ENCODE measurements at regions not wholly inside any gene's neighbourhood (a gene's known extent, or its start where the extent isn't known, plus 50 kb on each side); places are given as distances from the start of the nearest gene placed in this dataset.

DNA sequence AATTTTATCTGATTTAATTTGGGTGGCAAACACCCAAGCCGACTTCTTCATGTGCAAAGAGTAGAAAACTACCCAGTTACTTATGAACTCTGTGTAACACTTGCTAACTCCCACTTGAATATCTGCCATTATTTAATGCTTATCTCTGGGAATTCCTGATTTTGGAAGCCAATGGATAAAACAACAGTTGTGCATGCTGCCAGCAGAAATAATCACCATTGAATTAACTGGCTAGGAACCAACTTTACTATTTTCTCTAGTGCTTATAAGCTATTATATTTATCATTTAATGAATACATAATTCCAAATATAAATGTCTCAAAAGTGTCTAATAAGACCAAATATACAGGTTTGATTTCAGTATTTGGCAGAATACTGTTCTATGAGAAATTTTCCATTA lies 85.7 kb downstream of the IZUMO3 start:
- ATAC-seq: no peak
- TF ChIP-seq MZF1 (CRISPR knock-in tag; IDR thresholded peaks at IDR 0.05; ENCODE audit: borderline replicate concordance): no peak
- no peak for TF ChIP-seq CC2D1A (CRISPR knock-in tag; IDR thresholded peaks at IDR 0.05)
- no peak for TF ChIP-seq ZNF773 (CRISPR knock-in tag; IDR thresholded peaks at IDR 0.05; ENCODE audit: borderline replicate concordance)
- TF ChIP-seq POLR2A (IDR thresholded peaks at IDR 0.05; ENCODE audit: insufficient read depth in 1 of 2, low read depth in 2 of 2, low read length in 2 of 2): no peak
- TF ChIP-seq ZSCAN22 (CRISPR knock-in tag; IDR thresholded peaks at IDR 0.05): no peak
- TF ChIP-seq, protein P1, sequence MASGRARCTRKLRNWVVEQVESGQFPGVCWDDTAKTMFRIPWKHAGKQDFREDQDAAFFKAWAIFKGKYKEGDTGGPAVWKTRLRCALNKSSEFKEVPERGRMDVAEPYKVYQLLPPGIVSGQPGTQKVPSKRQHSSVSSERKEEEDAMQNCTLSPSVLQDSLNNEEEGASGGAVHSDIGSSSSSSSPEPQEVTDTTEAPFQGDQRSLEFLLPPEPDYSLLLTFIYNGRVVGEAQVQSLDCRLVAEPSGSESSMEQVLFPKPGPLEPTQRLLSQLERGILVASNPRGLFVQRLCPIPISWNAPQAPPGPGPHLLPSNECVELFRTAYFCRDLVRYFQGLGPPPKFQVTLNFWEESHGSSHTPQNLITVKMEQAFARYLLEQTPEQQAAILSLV (CRISPR knock-in tag; IDR thresholded peaks at IDR 0.05; ENCODE audit: borderline replicate concordance): no peak
- TF ChIP-seq HNF4G (IDR thresholded peaks at IDR 0.05; ENCODE audit: borderline replicate concordance, low read depth, low read length): no peak
- no peak for TF ChIP-seq HNF4G (CRISPR knock-in tag; IDR thresholded peaks at IDR 0.05; ENCODE audit: borderline replicate concordance, low read depth)
- TF ChIP-seq TBL1XR1 (IDR thresholded peaks at IDR 0.05; ENCODE audit: borderline replicate concordance, low read length, partially characterized antibody): no peak
- TF ChIP-seq FOXA1 (IDR thresholded peaks at IDR 0.05): no peak
- TF ChIP-seq FOXA1 (CRISPR knock-in tag; IDR thresholded peaks at IDR 0.05): no peak
- no peak for TF ChIP-seq GTF2F1 (IDR thresholded peaks at IDR 0.05; ENCODE audit: low read length)
- no peak for TF ChIP-seq HDAC2 (CRISPR knock-in tag; IDR thresholded peaks at IDR 0.05)
- no peak for TF ChIP-seq ZFP37 (CRISPR knock-in tag; IDR thresholded peaks at IDR 0.05; ENCODE audit: borderline replicate concordance)
- TF ChIP-seq, protein P2, sequence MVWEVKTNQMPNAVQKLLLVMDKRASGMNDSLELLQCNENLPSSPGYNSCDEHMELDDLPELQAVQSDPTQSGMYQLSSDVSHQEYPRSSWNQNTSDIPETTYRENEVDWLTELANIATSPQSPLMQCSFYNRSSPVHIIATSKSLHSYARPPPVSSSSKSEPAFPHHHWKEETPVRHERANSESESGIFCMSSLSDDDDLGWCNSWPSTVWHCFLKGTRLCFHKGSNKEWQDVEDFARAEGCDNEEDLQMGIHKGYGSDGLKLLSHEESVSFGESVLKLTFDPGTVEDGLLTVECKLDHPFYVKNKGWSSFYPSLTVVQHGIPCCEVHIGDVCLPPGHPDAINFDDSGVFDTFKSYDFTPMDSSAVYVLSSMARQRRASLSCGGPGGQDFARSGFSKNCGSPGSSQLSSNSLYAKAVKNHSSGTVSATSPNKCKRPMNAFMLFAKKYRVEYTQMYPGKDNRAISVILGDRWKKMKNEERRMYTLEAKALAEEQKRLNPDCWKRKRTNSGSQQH (CRISPR knock-in tag; IDR thresholded peaks at IDR 0.05; ENCODE audit: low read depth): no peak
- TF ChIP-seq SUZ12 (IDR thresholded peaks at IDR 0.05; ENCODE audit: low read depth, low read length): no peak
- TF ChIP-seq, protein P3, sequence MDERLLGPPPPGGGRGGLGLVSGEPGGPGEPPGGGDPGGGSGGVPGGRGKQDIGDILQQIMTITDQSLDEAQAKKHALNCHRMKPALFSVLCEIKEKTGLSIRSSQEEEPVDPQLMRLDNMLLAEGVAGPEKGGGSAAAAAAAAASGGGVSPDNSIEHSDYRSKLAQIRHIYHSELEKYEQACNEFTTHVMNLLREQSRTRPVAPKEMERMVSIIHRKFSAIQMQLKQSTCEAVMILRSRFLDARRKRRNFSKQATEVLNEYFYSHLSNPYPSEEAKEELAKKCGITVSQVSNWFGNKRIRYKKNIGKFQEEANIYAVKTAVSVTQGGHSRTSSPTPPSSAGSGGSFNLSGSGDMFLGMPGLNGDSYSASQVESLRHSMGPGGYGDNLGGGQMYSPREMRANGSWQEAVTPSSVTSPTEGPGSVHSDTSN (CRISPR knock-in tag; IDR thresholded peaks at IDR 0.05): no peak
- no peak for TF ChIP-seq ZNF33A (CRISPR knock-in tag; IDR thresholded peaks at IDR 0.05; ENCODE audit: borderline replicate concordance)
- TF ChIP-seq POGZ (CRISPR knock-in tag; IDR thresholded peaks at IDR 0.05): no peak
- TF ChIP-seq HMGA1 (CRISPR knock-in tag; conservative IDR thresholded peaks at IDR 0.05): no peak
- no peak for TF ChIP-seq DNMT3B (CRISPR knock-in tag; conservative IDR thresholded peaks at IDR 0.05)
- intact Hi-C loops (cut with micrococcal nuclease; ENCODE audit: unreplicated experiment): no loop called here
- Histone ChIP-seq H3K27me3 (ENCODE audit: control insufficient read depth in 1 of 2, insufficient read depth in 2 of 2, low read length in 2 of 2) (no peaks in the 10 kb centered on the region), H3K79me2 (ENCODE audit: insufficient read depth, low read length) (no peaks in the 10 kb centered on the region), H3K4me1 (ENCODE audit: insufficient read depth, low read length) (no peaks in the 10 kb centered on the region), H3K9ac (ENCODE audit: insufficient read depth, low read depth, low read length) (no peak overlapping the region), H4K20me1 (ENCODE audit: insufficient read depth, low read length) (no peaks in the 10 kb centered on the region), H3K27ac (ENCODE audit: extremely low read length, insufficient read depth, low read length) (no peak overlapping the region), H3K36me3 (replicated peaks in 1 of 2; ENCODE audit: control insufficient read depth in 1 of 2, insufficient read depth in 2 of 2, low read length in 2 of 2) (no peaks in the 10 kb centered on the region), H3K4me2 (ENCODE audit: low read depth, low read length) (no peak overlapping the region), H3K9me3 (ENCODE audit: low read length) (peaks cover 81% of the 10 kb centered on the region), H2AFZ (ENCODE audit: low read length) (no peak overlapping the region), H3K4me3 (replicated peaks in 1 of 3; ENCODE audit: insufficient read depth in 1 of 3, low read depth in 2 of 3, low read length in 3 of 3) (no peak overlapping the region)
- ChIA-PET POLR2A (no interaction called here), CTCF (ENCODE audit: low intra/inter-chr PET ratio, low total read pairs) (no interaction called here)
- no peak for DNase-seq (ENCODE audit: low spot score)
- 24% methylated on average over 1 of the region's 1 CpG for WGBS (ENCODE audit: low lambda C conversion rate)
- in situ Hi-C loops (cut with HindIII; ENCODE audit: extremely low pct_ligation_motif_present, low pct_unique_long_range_greater_than_20kb): no loop called here
- no peak for FAIRE-seq
- no TSS peak for BruUV-seq (replicated peaks)
